ENCODE measurements at regions not wholly inside any gene's neighbourhood (a gene's known extent, or its start where the extent isn't known, plus 50 kb on each side); places are given as distances from the start of the nearest gene placed in this dataset.
"Not testable (repeated sequence)": the region's sequence is repeated elsewhere in the genome, so short reads cannot be mapped to it uniquely, and the experiment has no call there.

- TF ChIP-seq CTCF (IDR thresholded peaks at IDR 0.05) (no peak), ZFX (IDR thresholded peaks at IDR 0.05; ENCODE audit: borderline replicate concordance) (no peak)
- no peak overlapping the region for H3K27ac ChIP-seq
These were observed 96.9 kb upstream of the PMCH start for GRCh38 chr12:102294568-102294967.

DNA sequence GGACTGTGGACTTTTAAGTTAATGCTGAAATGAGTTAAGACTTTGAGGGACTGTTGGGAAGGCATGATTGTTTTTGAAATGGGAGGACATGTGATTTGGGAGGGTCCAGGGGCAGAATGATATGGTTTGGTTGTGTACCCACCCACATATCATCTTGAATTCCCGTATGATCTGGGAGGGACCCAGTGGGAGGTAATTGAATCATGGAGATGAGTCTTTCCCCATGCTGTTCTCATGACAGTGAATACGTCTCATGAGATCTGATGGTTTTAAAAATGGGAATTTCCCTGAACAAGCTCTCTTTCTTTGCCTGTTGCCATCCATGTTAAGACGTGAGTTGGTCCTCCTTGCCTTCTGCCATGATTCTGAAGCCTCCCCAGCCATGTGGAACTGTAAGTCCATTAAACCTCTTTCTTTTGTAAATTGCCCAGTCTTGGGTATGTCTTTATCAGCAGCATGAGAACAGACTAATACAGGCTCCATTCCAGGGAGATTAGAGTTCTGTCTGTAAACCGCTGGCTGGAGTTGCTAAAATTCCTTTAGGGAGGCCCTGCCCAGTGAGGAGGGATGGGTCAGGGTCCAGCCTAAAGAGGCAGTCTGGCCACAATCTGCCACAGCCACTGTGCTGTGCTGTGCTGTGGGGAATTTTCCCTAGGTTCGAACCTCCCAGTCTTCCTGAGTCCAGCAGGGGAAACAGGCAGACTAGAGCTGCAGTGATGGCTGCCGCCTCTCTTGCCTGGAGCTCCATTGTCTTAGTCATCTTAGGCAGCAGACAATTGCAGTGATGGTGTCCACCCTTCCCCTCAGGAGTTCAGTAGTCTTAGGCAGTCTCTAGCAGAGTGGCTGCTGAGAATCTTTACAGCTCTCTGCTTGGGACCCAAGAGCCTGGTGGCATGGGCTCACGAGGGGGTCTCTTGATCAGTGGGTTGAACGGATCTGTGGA lies 94.1 kb upstream of the PMCH start:
- H3K27ac ChIP-seq = not testable (repeated sequence)

- not testable (repeated sequence) for H3K27ac ChIP-seq
These were observed 92.1 kb upstream of the PMCH start for GRCh38 chr12:102289702-102290101.

- TF ChIP-seq CTCF (IDR thresholded peaks at IDR 0.05) (no peak), ZFX (IDR thresholded peaks at IDR 0.05; ENCODE audit: borderline replicate concordance) (no peak)
- no peak overlapping the region for H3K27ac ChIP-seq
These were observed 83.6 kb upstream of the PMCH start for GRCh38 chr12:102281231-102281630.

GRCh38 chr12:102255687-102256086 lies 58.1 kb upstream of the PMCH start:
- H3K27ac ChIP-seq = not testable (repeated sequence)

DNA sequence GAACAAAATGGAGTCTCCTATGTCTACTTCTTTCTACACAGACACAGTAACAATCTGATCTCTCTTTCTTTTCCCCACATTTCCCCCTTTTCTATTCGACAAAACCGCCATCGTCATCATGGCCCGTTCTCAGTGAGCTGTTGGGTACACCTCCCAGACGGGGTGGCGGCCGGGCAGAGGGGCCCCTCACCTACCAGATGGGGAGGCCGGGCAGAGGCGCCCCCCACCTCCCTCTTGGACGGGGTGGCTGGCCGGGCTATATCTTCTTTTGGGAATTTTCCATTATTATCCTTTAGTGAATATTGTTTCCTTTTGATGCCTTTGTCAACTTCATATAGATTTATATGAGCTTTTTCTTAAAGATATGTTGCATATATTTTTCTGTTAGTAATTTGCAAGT lies 53.4 kb upstream of the PMCH start:
- H3K27ac ChIP-seq = not testable (repeated sequence)

GRCh38 chr12:102249079-102249841 lies 51.6 kb upstream of the PMCH start:
- TF ChIP-seq CTCF (IDR thresholded peaks at IDR 0.05) (no peak), ZFX (IDR thresholded peaks at IDR 0.05; ENCODE audit: borderline replicate concordance) (no peak)

More at GRCh38 chr12:102249079-102249841, 51.6 kb upstream of the PMCH start:
- H3K27ac ChIP-seq = no peak overlapping the region

Measured in 22Rv1 (cell line).